Ovary (tissue), 7 donors: ENCODE measurements at regions not wholly inside any gene's neighbourhood (a gene's known extent, or its start where the extent isn't known, plus 50 kb on each side); places are given as distances from the start of the nearest gene placed in this dataset.

ENCODE experiments used
- DNase-seq, 5 donors: peaks; one replicate each; pipeline ENCODE4 v3.0.0-alpha.2; 2019 to 2020
- H3K27ac ChIP-seq, 2 donors: fragments of 200-600 bp; one replicate each; pipeline versions ENCODE4 v1.5.1 to v1.8.0; 2019 to 2022
- H3K27me3 ChIP-seq: fragments of 200-600 bp; one replicate; pipeline ENCODE4 v1.8.0; 2022
- H3K36me3 ChIP-seq: fragments of 200-600 bp; sonication (generic); one replicate; pipeline ENCODE4 v1.5.1; 2019
- H3K4me1 ChIP-seq: one replicate; pipeline ENCODE4 v1.8.1; 2013; ENCODE audit warnings: mild to moderate bottlenecking, moderate library complexity; ENCODE audit not compliant: insufficient read depth
- H3K4me3 ChIP-seq: fragments of 200-600 bp; sonication (generic); one replicate; pipeline ENCODE4 v1.5.1; 2017
- H3K9me3 ChIP-seq, 2 donors: fragments of 200-600 bp in 1 of 2; sonication (generic) in 1 of 2; one replicate each; pipeline versions ENCODE4 v1.5.1 to v1.8.1; 2013 to 2019; ENCODE audit warnings: mild to moderate bottlenecking in 1 of 2, moderate library complexity in 1 of 2
- CTCF ChIP-seq, 3 donors: fragments of 450-650 bp in 2 of 3; fragments of 200-600 bp in 1 of 3; IDR thresholded peaks; one replicate each; pipeline versions ENCODE4 v1.5.1 to v1.8.0; 2016 to 2022; ENCODE audit warnings: antibody characterized with exemption in 3 of 3, mild to moderate bottlenecking in 1 of 3
- EP300 ChIP-seq: sonication (generic); formaldehyde crosslinking; IDR thresholded peaks from one replicate; pipeline ENCODE4 v1.6.1; 2017; ENCODE audit warnings: antibody characterized with exemption
- POLR2A ChIP-seq: fragments of 450-650 bp; IDR thresholded peaks from one replicate; pipeline ENCODE4 v1.6.1; 2017; ENCODE audit warnings: antibody characterized with exemption, mild to moderate bottlenecking, moderate library complexity
- WGBS, 3 donors: extraction: QIAGEN DNeasy Blood & Tissue Kit in 1 of 3; methylation state at CpG; one replicate each; pipeline versions ENCODE4 v1.1.5 to v1.1.7; 2013 to 2017; 5-methylcytosine and 5-hydroxymethylcytosine counted together
- intact Hi-C, 4 donors: fragments of 100-400 bp; cut with DNase I; formaldehyde crosslinking; loops; one replicate each; pipeline versions ENCODE4 v1.11.0 to v1.15.1; 2022 to 2023
- donor health status: DM: no; HTN: no; CAD: no; lungs with moderate emphysema.
- donor health status: DM: no; HTN: no; CAD: no.
- donor health status: Bipolar disorder and iron deficiency.
- donor health status: DM: no; HTN: no; CAD: no.
- donor health status: DM: yes; HTN: yes; CAD: no.

GRCh38 chr21:23008601-23009202, 2010.5 kb downstream of the NCAM2 start:
- H3K27me3 ChIP-seq, result no peaks in the 10 kb centered on the region
- no peak for DNase-seq
- no peak for TF ChIP-seq CTCF (IDR thresholded peaks at IDR 0.05)
- TF ChIP-seq EP300, result no peak
- TF ChIP-seq POLR2A, result no peak
- intact Hi-C loops, result no loop called here
- no peak overlapping the region for H3K4me3 ChIP-seq
- no peaks in the 10 kb centered on the region for H3K4me1 ChIP-seq
- 51 to 64% (median 59%) methylated on average over 6 of the region's 6 CpGs for WGBS, 3 donors
- no peaks in the 10 kb centered on the region for H3K9me3 ChIP-seq
- no peak overlapping the region for H3K27ac ChIP-seq
- H3K36me3 ChIP-seq, result no peaks in the 10 kb centered on the region

GRCh38 chr21:23009360-23009759, 2011.2 kb downstream of the NCAM2 start:
- intact Hi-C loops, result no loop called here
- TF ChIP-seq POLR2A, result no peak
- no peak for TF ChIP-seq CTCF (IDR thresholded peaks at IDR 0.05)
- no peak for TF ChIP-seq EP300
- no peaks in the 10 kb centered on the region for H3K9me3 ChIP-seq
- no peak for DNase-seq
- H3K27ac ChIP-seq, result no peak overlapping the region
- no peaks in the 10 kb centered on the region for H3K27me3 ChIP-seq
- no peak overlapping the region for H3K4me3 ChIP-seq
- H3K36me3 ChIP-seq, result no peaks in the 10 kb centered on the region
- no peaks in the 10 kb centered on the region for H3K4me1 ChIP-seq
- 24 to 38% (median 31%) methylated on average over 3 of the region's 3 CpGs for WGBS, 3 donors

- intact Hi-C loops, result no loop called here
- Histone ChIP-seq H3K27ac (no peak overlapping the region), H3K4me3 (no peak overlapping the region), H3K36me3 (no peaks in the 10 kb centered on the region), H3K27me3 (no peaks in the 10 kb centered on the region), H3K9me3 (no peaks in the 10 kb centered on the region), H3K4me1 (no peaks in the 10 kb centered on the region)
- no peak for DNase-seq
- WGBS, 3 donors, result 23 to 30% (median 29%) methylated on average over 4 of the region's 4 CpGs
- TF ChIP-seq CTCF (IDR thresholded peaks at IDR 0.05), result no peak
- no peak for TF ChIP-seq EP300
- no peak for TF ChIP-seq POLR2A
Measured at GRCh38 chr21:23014021-23014420, 2015.8 kb downstream of the NCAM2 start.

GRCh38 chr21:23016617-23017016, 2018.4 kb downstream of the NCAM2 start:
- Histone ChIP-seq H3K36me3 (no peaks in the 10 kb centered on the region), H3K27ac (no peak overlapping the region), H3K4me1 (no peaks in the 10 kb centered on the region), H3K27me3 (no peaks in the 10 kb centered on the region), H3K4me3 (no peak overlapping the region), H3K9me3 (no peaks in the 10 kb centered on the region)
- no peak for DNase-seq
- intact Hi-C loops, result no loop called here
- WGBS, 3 donors, result 54 to 63% (median 61%) methylated on average over 4 of the region's 4 CpGs
- no peak for TF ChIP-seq POLR2A
- TF ChIP-seq EP300, result no peak
- no peak for TF ChIP-seq CTCF (IDR thresholded peaks at IDR 0.05)

GRCh38 chr21:23017989-23018388, 2019.8 kb downstream of the NCAM2 start:
- intact Hi-C loops, result no loop called here
- H3K9me3 ChIP-seq, result no peaks in the 10 kb centered on the region
- no peaks in the 10 kb centered on the region for H3K27me3 ChIP-seq
- no peak for DNase-seq
- H3K36me3 ChIP-seq, result no peaks in the 10 kb centered on the region
- no peaks in the 10 kb centered on the region for H3K4me1 ChIP-seq
- no peak overlapping the region for H3K27ac ChIP-seq
- TF ChIP-seq CTCF (IDR thresholded peaks at IDR 0.05) (no peak), EP300 (no peak), POLR2A (no peak)
- H3K4me3 ChIP-seq, result no peak overlapping the region
